ENCODE measurements at regions not wholly inside any gene's neighbourhood (a gene's known extent, or its start where the extent isn't known, plus 50 kb on each side); places are given as distances from the start of the nearest gene placed in this dataset.
"Not testable (repeated sequence)": the region's sequence is repeated elsewhere in the genome, so short reads cannot be mapped to it uniquely, and the experiment has no call there.

DNA sequence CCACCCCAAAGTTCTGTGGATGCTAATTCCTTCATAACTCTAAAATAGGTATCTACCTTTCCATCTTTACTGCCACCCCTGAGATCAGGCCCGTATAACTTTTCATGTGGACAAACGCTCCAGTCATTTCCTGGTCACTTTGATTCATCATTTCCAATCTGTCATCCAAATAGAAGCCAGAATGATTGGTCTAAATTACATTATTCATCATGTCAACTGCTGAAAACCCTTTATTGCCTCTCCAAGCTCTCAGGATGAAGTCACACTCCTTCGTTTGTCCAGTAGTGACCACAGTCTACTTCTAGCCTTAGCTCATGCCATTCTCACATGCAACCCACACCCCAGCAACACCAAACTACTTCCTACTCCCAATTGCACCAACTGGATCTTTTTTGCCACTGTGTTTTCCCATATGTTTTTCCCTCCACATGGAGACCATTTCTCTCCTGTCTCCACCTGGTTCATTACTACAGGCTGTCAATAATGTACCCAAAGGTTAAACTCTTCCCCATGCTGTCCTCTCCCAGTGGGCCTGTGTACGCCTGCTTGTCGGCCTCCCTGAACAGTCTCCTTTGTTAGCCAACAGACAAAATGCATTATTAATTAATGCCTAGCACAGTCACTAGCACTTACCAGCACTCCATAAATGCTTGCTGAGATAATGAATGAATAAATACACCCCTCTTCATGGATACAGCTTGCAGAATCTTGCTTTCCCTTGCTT lies 382.6 kb upstream of the NOCT start:
- Histone ChIP-seq H3K9me3 (no peaks in the 10 kb centered on the region), H3K36me3 (no peaks in the 10 kb centered on the region), H3K4me1 (ENCODE audit: insufficient read depth) (no peaks in the 10 kb centered on the region), H3K4me3 (no peak overlapping the region), H3K27ac (no peak overlapping the region), H3K27me3 (no peaks in the 10 kb centered on the region)
- no peak for DNase-seq
- intact Hi-C loops (cut with DNase I): no loop called here
- 91 to 94% (median 92%) methylated on average over 5 of the region's 5 CpGs for WGBS, 3 donors
- TF ChIP-seq POLR2A (IDR thresholded peaks at IDR 0.05): no peak
- TF ChIP-seq, protein P1, sequence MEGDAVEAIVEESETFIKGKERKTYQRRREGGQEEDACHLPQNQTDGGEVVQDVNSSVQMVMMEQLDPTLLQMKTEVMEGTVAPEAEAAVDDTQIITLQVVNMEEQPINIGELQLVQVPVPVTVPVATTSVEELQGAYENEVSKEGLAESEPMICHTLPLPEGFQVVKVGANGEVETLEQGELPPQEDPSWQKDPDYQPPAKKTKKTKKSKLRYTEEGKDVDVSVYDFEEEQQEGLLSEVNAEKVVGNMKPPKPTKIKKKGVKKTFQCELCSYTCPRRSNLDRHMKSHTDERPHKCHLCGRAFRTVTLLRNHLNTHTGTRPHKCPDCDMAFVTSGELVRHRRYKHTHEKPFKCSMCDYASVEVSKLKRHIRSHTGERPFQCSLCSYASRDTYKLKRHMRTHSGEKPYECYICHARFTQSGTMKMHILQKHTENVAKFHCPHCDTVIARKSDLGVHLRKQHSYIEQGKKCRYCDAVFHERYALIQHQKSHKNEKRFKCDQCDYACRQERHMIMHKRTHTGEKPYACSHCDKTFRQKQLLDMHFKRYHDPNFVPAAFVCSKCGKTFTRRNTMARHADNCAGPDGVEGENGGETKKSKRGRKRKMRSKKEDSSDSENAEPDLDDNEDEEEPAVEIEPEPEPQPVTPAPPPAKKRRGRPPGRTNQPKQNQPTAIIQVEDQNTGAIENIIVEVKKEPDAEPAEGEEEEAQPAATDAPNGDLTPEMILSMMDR (IDR thresholded peaks at IDR 0.05): no peak
- TF ChIP-seq EP300 (IDR thresholded peaks at IDR 0.05): no peak

DNA sequence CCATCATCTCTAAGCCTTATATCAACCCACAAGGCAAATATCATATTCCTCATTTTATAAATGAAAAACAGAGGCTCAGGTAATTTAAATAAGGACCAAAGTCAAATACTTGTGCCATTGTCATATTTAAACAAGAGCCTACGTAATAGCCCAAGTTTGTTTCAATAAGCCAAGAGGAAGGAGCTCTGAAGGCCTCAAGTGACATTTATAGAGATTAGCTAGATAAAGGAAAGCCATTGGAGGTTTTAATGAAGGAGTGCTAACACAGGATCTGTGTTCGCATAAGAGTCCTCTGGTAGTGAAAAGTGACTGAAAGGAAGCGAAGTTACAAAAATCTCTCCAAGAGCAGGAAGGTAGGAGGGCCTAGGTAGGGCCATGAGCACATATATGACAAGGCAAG lies 384.9 kb upstream of the NOCT start:
- H3K27ac ChIP-seq: no peak overlapping the region
- no peaks in the 10 kb centered on the region for H3K36me3 ChIP-seq
- intact Hi-C loops (cut with DNase I): no loop called here
- 94 to 98% (median 95%) methylated on average over 3 of the region's 3 CpGs for WGBS, 3 donors
- H3K4me1 ChIP-seq (ENCODE audit: insufficient read depth): no peaks in the 10 kb centered on the region
- no peak for TF ChIP-seq EP300 (IDR thresholded peaks at IDR 0.05)
- TF ChIP-seq, protein P1 (IDR thresholded peaks at IDR 0.05): no peak
- no peak for TF ChIP-seq POLR2A (IDR thresholded peaks at IDR 0.05)
- no peaks in the 10 kb centered on the region for H3K27me3 ChIP-seq
- no peaks in the 10 kb centered on the region for H3K9me3 ChIP-seq
- no peak for DNase-seq
- H3K4me3 ChIP-seq: no peak overlapping the region

GRCh38 chr4:138629669-138630068 lies 385.9 kb upstream of the NOCT start:
- no peak for DNase-seq
- Histone ChIP-seq H3K36me3 (no peaks in the 10 kb centered on the region), H3K9me3 (no peaks in the 10 kb centered on the region), H3K27ac (no peak overlapping the region), H3K4me3 (no peak overlapping the region), H3K27me3 (no peaks in the 10 kb centered on the region), H3K4me1 (ENCODE audit: insufficient read depth) (no peaks in the 10 kb centered on the region)
- 94 to 97% (median 95%) methylated on average over 2 of the region's 2 CpGs for WGBS, 3 donors
- intact Hi-C loops (cut with DNase I): no loop called here
- TF ChIP-seq, protein P1 (IDR thresholded peaks at IDR 0.05): no peak
- TF ChIP-seq EP300 (IDR thresholded peaks at IDR 0.05) (no peak), POLR2A (IDR thresholded peaks at IDR 0.05) (no peak)

GRCh38 chr4:138627096-138627495 lies 384.9 kb upstream of the SLC7A11 start:
- no peaks in the 10 kb centered on the region for H3K4me1 ChIP-seq (ENCODE audit: insufficient read depth)
- no peak overlapping the region for H3K27ac ChIP-seq
- intact Hi-C loops (cut with DNase I): no loop called here
- no peaks in the 10 kb centered on the region for H3K9me3 ChIP-seq
- WGBS, 3 donors: 81 to 90% (median 89%) methylated on average over 5 of the region's 5 CpGs
- H3K4me3 ChIP-seq: no peak overlapping the region
- H3K36me3 ChIP-seq: no peaks in the 10 kb centered on the region
- no peaks in the 10 kb centered on the region for H3K27me3 ChIP-seq
- no peak for DNase-seq
- TF ChIP-seq POLR2A (IDR thresholded peaks at IDR 0.05) (no peak), EP300 (IDR thresholded peaks at IDR 0.05) (no peak)
- TF ChIP-seq, protein P1 (IDR thresholded peaks at IDR 0.05): no peak

DNA sequence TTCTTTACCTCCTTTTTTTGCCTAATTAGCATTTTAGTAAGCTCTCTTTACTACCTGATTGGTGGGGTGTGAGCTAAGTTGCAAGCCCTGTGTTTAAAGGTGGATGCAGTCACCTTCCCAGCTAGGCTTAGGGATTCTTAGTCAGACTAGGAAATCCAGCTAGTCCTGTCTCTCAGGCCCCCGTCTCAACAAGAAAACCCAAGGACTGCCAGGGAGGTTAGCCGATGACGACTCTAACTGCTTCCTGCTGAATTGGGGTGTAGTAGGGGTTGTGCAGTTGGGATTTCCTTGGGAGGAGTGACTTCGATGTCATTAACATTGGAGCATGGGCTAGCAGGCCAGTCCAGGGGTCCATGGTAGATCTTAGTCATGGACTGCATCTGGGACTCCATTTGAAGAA lies 380.2 kb upstream of the SLC7A11 start:
- 71 to 92% (median 89%) methylated on average over 4 of the region's 4 CpGs for WGBS, 3 donors
- H3K9me3 ChIP-seq; H3K27ac ChIP-seq; H3K4me1 ChIP-seq (ENCODE audit: insufficient read depth); H3K36me3 ChIP-seq; H3K4me3 ChIP-seq; H3K27me3 ChIP-seq; intact Hi-C loops (cut with DNase I); DNase-seq: not testable (repeated sequence)
